ENCODE measurements at regions not wholly inside any gene's neighbourhood (a gene's known extent, or its start where the extent isn't known, plus 50 kb on each side); places are given as distances from the start of the nearest gene placed in this dataset.
"Not testable (repeated sequence)": the region's sequence is repeated elsewhere in the genome, so short reads cannot be mapped to it uniquely, and the experiment has no call there.

DNA sequence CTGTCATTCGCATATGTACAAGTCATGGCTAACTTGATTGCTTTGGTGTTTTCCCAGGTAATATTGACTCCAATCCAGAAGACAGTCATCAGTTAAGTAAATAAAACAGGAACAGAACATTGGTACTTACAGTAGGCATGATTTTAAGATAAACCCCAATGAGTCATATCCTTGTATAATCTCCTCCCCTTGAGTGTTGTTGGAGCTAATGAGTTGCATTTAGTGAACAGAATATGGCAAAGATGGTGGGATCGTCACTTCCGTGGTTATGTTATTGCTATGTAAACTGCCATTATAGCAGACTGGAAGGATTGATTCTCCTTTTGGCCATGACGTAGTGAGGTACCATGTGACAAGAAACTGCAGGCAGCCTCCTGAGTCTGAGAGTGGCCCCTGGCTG is 102.2 kb downstream of the TMX1 start:
- DNase-seq (ENCODE audit: low read depth in 2 of 2) = no peak

DNA sequence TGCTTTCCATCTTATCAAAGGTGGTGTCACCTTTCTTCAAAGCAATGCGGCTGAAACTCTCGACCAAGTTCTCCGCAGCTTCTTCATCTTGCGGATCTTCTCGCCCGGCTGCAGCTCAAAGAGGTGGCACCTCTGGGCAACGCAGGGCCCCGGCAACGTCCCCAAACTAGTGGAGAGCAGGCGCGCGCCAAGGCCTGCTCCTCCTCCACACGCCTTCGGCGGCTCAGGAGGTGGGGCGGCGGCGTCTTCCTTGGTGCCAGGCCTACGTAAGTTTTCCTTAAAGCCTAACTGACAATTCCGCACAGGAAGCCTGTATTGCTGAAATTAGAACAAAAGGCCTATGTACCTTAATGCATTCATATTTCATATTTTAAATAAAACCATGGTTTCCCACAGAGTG is 112.0 kb downstream of the TMX1 start:
- no peak for DNase-seq (ENCODE audit: low read depth in 2 of 2)

DNA sequence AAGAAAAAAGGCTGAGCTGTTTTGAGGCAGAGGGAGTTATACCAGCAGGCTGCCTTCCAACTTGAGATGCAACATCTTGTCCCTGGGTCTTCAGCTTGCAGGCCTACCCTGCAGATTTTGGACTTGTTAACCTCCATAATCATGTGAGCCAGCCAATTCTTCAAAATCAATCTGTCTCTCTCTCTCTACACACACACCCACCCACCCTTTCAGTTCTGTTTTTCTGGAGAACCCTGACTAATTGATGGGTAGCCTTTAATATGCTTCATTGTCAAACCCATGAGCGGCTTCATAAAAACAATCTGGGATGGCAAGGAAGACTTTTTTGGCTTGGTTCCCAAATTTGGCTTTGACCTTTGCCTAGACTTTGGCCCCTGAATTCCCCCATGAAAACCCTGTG is 113.9 kb downstream of the TMX1 start:
- no peak for DNase-seq (ENCODE audit: low read depth in 2 of 2)

DNA sequence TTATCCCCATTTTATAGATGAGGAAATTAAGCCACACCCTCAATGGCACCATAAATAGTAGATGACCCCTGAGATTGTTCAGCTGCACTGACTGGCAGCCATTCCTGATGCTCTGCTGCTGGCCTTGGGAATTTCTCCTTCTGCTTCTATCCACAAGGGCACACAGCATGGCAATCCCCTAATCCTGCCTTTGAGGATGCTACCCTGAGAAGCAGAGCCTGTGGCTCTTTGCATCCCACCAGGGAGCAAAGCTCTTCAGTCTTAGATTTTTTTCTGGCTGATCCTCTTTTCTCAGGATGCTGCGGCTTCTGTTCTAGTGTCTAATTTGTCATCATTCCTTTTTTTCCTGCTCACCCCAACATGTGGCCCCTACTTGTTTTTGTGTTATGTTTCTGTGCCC is 114.8 kb downstream of the TMX1 start:
- no peak for DNase-seq (ENCODE audit: low read depth in 2 of 2)

DNA sequence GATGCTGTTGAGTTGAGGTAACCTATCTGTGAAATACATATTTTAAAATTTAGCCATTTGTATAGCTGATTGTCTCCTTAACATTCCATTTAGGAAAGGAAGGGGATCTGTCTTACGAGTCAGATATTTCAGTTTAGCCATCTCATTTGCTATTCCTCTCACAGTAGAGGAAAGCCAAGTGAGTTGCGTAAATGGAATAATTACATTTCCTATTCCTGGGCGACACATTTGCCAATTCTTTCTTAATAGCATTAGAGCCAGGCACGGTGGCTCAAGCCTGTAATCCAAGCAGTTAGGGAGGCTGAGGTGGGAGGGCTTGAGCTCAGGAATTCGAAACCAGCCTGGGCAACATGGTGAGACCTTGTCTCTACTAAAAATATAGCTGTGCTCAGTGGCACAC is 116.3 kb downstream of the TMX1 start:
- no peak for DNase-seq (ENCODE audit: low read depth in 2 of 2)

DNA sequence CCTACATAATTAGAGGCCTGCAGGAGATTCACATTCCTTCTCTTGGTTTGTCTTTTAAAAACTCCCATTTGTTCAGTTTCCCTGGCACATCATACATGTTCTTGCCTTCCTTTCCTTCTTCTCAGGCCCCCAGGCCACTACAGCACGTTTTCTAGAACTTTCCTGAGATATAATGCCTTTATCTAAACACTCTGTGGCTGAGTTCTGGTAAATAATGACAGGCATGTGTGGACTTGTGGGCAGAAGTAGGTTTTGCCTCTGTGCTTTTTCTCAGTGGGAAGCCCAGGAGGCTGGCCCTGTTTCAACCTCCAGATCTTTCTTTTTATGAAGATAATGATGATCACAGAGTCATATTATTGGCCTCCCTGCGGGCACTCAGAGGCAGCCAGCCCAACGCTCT is 117.2 kb downstream of the TMX1 start:
- DNase-seq (ENCODE audit: low read depth in 2 of 2) = no peak

DNA sequence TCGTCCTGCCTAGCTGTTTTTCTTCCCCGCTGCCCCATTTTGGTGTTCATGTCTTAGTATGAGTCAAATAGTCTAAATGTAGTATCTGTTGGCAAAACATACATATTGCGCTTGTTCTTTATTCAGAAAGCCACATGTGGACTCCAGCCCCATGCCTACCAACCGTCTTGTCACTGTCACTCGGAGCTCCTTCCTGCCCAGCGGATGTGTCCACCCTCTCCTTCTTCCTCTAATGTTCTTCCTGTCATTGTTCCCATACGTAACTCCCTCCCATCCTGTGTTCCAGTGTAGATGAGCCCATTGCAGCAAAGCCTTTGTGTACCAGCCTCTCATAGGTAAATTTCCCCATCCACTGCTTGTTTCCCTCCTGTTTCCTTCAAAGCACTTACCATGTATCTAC is 120.5 kb downstream of the TMX1 start:
- no peak for DNase-seq (ENCODE audit: low read depth in 2 of 2)

DNA sequence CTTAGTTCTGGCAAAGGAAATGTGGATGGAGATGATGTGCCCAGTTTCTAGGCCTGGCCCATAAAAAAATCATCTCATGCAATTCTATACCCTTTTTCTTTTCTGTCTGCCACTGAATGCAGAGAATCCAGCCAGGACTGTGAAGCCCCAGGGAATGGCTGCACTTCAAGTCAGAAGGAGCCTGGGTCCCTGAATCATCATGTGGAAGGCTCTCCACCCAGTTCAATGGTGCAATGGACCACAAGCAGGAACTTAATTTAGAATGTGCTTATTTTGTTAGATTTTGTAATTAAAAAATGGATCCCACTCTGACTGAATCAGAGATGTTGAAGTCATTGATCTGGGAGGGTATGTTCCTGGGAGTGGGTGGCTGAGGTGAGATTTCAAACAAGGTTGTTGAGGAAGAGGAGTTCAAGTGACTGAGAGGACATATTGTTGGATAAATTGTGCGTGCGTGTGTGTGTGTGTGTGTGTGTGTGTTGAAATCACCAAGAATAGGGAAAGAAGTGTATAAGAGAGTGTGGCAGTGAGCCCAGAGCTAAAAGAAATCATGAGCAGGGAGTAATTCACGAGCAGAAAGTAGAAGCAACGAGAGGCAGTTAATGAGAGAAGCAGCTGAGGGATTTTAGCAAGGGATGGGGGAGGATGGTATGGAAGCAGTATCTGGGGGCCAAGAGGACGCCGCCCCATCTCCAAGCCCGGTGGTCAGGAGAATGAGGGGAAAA is 125.4 kb downstream of the TMX1 start:
- no peak for DNase-seq (ENCODE audit: low read depth in 2 of 2)

DNA sequence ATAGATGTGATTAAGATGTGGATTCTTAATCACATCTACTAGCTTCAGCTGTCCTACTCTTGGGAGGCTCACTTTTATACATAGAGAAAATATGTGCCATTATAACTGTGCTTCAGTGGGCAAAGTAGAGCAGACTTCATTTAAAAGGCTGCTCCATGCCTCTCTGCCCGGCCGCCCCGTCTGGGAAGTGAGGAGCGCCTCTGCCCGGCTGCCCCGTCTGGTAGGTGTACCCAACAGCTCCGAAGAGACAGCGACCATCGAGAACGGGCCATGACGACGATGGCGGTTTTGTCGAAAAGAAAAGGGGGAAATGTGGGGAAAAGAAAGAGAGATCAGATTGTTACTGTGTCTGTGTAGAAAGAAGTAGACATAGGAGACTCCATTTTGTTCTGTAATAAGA is 126.4 kb downstream of the TMX1 start:
- not testable (repeated sequence) for DNase-seq (ENCODE audit: low read depth in 2 of 2)

DNA sequence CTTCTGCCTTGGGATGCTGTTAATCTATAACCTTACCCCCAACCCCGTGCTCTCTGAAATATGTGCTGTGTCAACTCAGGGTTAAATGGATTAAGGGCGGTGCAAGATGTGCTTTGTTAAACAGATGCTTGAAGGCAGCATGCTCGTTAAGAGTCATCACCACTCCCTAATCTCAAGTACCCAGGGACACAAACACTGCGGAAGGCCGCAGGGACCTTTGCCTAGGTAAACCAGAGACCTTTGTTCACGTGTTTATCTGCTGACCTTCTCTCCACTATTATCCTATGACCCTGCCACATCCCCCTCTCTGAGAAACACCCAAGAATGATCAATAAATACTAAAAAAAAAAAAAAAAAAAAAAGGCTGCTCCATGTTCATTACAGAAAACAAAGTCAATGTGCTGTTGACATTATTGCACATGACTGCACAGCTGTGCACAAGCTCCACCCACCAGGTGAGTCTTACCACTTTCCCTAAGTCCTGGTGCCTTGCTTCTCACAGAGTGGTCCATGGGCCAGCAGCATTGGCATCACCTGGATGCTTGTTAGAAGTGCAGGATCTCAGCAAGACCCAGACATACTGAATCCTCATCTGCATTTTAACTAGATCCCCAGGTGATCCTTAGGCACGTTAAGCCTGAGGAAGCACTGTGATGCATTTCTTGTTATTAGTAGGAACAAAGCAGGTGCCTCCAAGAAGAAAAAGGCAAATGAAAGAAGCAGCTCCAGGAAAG is 127.0 kb downstream of the TMX1 start:
- not testable (repeated sequence) for DNase-seq (ENCODE audit: low read depth in 2 of 2)

DNA sequence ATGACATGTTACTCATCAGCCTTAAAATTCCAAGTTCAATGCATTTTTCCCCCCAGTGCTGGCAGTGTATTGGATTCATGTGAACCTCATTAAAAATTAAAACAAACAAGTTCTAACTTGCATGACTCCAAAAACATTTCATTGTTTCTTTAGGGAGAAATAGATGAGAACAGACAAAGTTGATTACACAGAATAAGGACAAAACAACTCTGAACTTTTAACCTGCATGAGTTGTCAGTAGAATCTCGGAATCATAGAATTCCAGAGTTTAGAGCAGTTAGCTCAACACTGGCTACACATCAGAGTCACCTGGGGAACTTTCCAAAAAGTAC is 127.5 kb downstream of the TMX1 start:
- no peak for DNase-seq (ENCODE audit: low read depth in 2 of 2)

DNA sequence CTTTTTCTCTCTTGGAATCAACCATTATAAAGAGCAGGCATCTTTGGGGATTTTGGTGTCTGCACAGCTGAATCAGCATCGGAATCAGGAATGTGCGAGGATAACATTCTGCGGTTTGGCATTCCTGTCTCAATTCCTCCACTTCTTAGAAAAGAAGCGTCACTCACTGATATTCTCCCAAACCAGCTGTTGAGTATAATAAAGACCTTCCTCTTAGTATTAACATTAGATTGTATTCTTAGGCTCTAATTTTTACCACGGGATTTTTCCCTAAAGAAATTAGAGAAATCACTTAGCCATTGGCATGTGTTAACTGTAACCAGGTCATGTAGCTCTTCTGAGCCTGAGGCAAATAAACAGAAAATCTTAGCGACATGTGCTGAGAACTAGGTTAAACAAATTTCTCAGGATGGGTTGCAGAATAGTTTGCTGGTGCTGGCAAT is 128.7 kb downstream of the TMX1 start:
- no peak for DNase-seq (ENCODE audit: low read depth in 2 of 2)

DNA sequence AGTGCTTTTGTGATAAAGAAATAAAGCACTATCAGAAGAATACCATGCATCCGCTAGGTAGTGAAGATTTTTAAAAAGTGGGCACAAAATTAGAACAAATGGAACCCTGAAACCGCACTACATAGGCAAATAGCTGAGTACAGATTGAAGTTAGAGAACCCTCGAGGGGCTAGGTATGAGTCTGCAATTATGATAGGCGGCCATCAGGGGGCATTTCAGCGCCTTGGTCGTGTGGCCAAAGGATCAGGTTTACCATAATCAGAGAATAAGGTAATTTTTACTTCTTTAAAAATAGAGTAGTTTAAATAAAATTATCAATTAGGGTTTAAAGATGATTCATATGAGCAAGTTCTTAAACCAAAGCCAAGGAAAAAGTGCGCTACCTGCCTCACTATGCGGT is 129.8 kb downstream of the TMX1 start:
- peak in 1 of 2 donors; percentile 10 for DNase-seq (ENCODE audit: low read depth in 2 of 2)

DNA sequence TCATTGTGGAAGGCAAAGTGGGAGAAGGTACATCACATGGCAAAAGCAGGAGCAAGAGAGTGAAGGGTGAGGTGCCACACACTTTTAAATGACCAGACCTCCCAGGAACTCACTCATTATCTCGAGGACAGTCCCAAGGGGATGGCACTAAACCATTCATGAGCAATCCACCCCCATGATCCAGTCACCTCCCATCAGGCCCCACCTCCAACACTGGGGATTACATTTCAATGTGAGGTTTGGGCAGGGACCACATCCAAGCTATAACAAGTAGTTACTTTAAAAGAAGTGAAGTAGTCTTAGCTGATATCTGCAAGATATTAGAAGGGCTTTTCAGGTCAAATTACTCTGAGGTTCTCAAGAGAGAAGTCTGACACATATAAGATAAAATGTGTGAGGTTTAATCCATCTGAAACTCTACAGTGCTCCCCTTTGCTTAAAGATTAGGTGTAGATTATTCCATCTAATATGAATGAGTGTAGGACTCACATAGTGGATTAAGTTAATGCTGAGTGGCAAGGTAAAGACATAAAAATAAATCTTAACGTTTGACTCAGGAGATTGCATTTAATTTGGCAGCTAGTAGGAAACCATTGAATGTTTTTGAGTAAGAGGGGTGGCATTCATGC is 130.8 kb downstream of the TMX1 start:
- DNase-seq (ENCODE audit: low read depth in 2 of 2) = no peak

DNA sequence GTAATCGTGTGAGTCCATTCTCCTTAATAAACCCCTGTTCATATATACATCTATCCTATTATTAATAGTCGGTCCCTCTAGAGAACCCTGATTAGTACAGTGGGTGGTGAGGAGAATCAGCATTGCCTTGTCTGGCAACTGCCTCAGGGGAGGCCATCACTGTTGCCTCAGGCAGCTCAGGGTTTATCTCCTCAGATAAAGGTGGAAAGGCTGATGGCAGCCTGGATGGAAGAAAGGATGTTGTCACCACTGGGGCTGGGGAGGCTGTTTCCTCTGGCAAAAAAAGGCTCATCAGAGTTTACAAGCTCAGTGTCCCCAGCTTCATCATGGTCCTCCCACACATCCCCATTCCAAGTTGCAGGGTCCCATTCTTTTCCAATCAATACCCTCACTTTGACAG is 137.1 kb downstream of the TMX1 start:
- not testable (repeated sequence) for DNase-seq (ENCODE audit: low read depth in 2 of 2)

DNA sequence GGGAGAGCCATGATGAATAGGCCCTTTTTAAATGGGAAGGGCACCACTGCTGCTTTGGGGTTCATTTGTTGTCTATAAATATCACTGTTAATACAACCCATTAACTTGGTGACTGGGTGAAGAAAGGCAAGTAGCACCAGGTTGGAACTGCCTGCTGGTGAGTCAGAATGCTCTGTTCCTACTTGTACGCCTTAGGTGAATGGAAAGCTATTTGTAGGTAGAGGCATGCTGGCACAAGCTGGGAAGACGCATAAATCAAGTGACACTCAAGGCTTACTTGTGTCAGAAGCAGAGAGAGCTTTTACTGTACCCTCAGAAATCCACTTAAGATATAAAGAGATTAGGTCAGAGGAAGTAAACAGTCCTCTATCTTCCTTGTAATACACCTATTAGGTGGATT is 142.5 kb downstream of the TMX1 start:
- no peak for DNase-seq (ENCODE audit: low read depth in 2 of 2)

DNA sequence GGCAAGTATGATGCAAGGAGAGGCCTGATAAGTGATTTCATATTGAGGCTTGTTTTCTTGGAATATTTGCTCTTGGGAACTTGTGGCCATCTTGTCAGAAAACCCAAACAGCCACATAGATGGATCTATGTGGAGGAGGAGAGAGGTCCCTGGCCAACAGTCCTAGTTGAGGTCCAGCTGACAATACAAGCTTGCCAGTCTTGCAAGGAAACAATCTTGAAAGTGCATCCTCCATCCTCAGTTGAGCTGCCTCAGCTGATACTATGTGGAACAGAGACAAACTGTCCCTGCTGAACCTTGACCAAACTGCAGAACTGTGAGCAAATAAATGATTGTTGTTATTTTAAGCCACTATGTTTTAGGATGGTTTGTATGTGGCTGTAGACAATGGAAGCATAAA is 146.4 kb downstream of the TMX1 start:
- DNase-seq (ENCODE audit: low read depth in 2 of 2) = no peak

DNA sequence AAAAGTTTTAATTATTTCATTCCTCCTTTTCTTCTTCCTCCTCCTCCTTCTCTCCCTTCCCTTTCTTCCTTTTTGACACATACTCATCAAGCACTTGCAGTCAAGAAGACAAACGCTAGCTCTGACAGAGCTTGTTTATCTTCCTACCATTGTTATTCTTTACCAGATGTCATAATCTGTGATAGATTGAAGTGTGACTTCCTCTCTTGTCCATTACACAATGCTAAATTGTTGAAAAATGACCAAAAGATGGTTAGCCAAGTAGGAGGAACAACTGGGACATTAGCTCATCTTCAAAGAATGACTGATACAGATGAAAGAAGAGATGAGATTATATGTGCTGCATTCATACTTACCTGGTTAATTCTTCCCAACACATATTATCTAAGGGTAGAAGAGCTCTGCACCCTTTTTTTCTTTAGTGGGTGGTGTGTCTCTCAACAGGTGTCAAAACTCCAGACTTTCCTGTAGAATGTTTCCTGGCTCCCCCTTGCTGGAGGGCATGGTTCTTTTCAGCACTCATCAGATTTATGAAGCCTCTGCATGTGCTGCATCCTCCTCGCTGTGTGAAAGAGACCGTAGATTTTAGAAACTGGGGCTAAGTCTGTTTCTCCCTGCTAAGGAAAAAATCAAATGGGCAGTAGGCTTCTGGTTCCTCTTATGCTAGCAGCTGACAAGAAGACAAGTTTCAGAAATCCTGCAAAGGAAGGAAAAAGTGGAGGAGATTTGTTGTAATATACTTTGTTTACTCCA is 147.1 kb downstream of the TMX1 start:
- no peak for DNase-seq (ENCODE audit: low read depth in 2 of 2)

DNA sequence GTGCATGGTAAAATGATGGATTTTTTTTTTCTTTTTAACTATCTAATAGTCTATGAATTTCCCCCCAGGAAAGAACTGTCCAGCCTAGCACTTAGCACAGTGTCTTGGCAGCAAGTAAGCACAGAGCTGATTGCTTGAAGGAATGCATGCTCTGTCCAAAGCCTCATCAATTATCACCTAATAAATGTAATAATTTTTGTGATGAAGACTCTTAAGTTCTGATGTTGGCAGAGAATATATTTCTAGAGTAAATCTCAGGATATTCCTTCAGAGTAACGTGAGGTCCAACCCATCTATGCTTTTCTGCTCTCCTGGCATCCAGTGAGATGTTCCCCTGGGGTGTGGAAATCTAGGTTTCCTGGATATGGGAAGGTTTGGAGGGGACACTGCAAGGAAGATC is 152.4 kb downstream of the TMX1 start:
- DNase-seq (ENCODE audit: low read depth in 2 of 2) = no peak

DNA sequence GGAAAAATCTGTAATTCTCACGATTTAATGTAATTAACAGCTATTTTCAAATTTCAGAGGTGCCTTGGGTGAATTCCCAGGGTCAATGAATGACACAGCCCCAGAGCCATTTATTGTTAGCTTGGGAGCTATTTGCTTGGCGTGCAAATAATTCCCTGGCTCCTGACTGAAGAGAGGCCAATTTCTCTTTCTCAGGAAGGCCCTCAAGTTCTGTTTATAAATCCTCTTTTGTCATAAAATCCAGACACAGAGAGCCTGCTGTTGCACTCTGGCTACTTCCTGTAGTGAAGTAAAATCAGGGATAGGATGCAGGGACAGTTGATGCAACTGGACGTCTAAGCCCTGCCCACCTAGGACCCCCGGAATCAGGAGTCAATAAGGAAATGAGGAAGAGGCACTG is 154.3 kb downstream of the TMX1 start:
- no peak for DNase-seq (ENCODE audit: low read depth in 2 of 2)

DNA sequence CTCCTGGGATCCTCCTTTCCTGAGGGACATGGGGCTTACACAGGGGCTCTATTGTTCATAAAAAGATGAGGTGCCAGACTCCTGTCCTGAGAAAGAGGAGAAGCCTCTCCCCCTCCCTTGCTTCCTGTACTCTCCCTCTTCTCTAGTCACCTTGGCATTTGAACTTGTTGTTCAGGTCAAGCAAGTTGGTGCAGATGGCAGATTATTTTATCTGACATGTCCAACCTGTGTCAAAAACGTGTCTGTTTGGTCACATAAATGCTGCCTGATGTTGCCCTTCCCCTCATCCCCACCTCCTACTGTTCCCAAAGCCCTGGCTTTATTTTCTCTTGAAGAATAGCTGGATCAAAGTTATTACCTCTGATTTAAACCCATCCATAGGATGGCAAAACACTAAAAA is 154.8 kb downstream of the TMX1 start:
- DNase-seq (ENCODE audit: low read depth in 2 of 2) = no peak

DNA sequence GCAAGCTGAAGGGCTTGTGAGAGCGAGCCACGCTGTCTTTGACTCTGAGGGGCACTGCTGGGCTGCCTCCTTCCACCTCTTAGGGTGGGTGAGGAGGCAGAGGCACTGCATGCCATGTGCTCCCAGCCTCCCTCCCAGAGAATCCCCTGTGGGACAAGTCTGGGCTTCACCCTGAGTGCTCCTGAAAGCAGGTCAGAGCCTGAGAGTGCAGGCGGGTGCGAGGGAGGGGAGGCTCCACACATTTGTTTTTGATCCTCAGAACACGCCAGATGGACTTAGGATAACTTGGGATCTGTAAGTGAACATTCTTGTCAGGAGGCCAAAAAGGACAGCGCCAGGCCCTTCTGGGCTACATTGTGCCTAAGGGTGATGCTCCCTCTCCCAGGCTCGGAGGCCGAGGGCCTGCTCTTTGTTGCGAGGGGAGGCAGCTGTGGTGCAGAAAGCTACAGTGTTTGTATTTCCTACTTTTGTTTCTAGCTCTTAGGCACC is 155.4 kb downstream of the TMX1 start:
- DNase-seq (ENCODE audit: low read depth in 2 of 2) = no peak

Data from stimulated activated CD4-positive, alpha-beta T cell treated with anti-CD3 and anti-CD28 coated beads, Interleukin-1b, Interleukin-23, amount 100 ng/mL, for 4 hours (primary cell).